A673 (cell line): ENCODE measurements at regions not wholly inside any gene's neighbourhood (a gene's known extent, or its start where the extent isn't known, plus 50 kb on each side); places are given as distances from the start of the nearest gene placed in this dataset.

ENCODE experiments used
- BruUV-seq: library from RNA; stranded (reverse); fragments of 400-500 nt; replicated peaks from 2 replicates; lab custom pipeline; 2021; lab: Mats Ljungman, UMichigan
- CTCF ChIA-PET: fragments of 300-600 bp; sonication (Branson Sonifier 250); formaldehyde crosslinking; loops from one replicate; lab custom pipeline; 2022; ENCODE audit warnings: antibody characterized with exemption; lab: Charles Lee
- POLR2A ChIA-PET: fragments of 300-600 bp; sonication (Branson Sonifier 250); formaldehyde crosslinking; loops from one replicate; lab custom pipeline; 2022; ENCODE audit warnings: antibody characterized with exemption; ENCODE audit not compliant: low non-redundant PET; lab: Charles Lee
- DNase-seq: peaks from one replicate; pipeline ENCODE4 v3.0.0-alpha.2; 2015; ENCODE audit warnings: low spot score
- H3K27ac ChIP-seq: fragments of 200-600 bp; sonication (generic); 2 replicates; pipeline ENCODE4 v1.5.1; 2016; ENCODE audit warnings: mixed run types, low read depth, mild to moderate bottlenecking, mixed read lengths, antibody characterized with exemption, low read length; ENCODE audit not compliant: poor library complexity, severe bottlenecking
- H3K27me3 ChIP-seq: fragments of 200-600 bp; sonication (generic); replicated peaks from 2 replicates; pipeline ENCODE4 v1.6.1; 2017; ENCODE audit warnings: mixed run types, low read depth, mild to moderate bottlenecking, mixed read lengths, antibody characterized with exemption, low read length; ENCODE audit not compliant: insufficient read depth, poor library complexity
- H3K36me3 ChIP-seq: fragments of 200-600 bp; sonication (generic); 2 replicates; pipeline ENCODE4 v1.6.1; 2016; ENCODE audit warnings: mixed run types, mild to moderate bottlenecking, mixed read lengths, antibody characterized with exemption, low read length; ENCODE audit not compliant: insufficient read depth, poor library complexity, severe bottlenecking
- H3K4me1 ChIP-seq: fragments of 200-600 bp; sonication (generic); 2 replicates; pipeline ENCODE4 v1.6.1; 2017; ENCODE audit warnings: mixed run types, mild to moderate bottlenecking, mixed read lengths, antibody characterized with exemption, low read length; ENCODE audit not compliant: insufficient read depth, poor library complexity, severe bottlenecking
- H3K4me3 ChIP-seq: fragments of 200-600 bp; sonication (generic); 2 replicates; pipeline ENCODE4 v1.5.1; 2016; ENCODE audit warnings: low read depth, mixed run types, mild to moderate bottlenecking, mixed read lengths, low read length; ENCODE audit not compliant: poor library complexity, severe bottlenecking
- H3K9me3 ChIP-seq: fragments of 200-600 bp; sonication (generic); 2 replicates; pipeline ENCODE4 v1.6.1; 2016; ENCODE audit warnings: mixed run types, low read depth, mild to moderate bottlenecking, mixed read lengths, antibody characterized with exemption, low read length; ENCODE audit not compliant: poor library complexity, severe bottlenecking
- CTCF ChIP-seq: fragments of 300-800, 200-600 bp; sonication (generic); conservative IDR thresholded peaks from 2 replicates; pipeline ENCODE4 v1.5.1; 2017; ENCODE audit warnings: low read depth, mild to moderate bottlenecking, antibody characterized with exemption, low read length, moderate library complexity, mixed read lengths
- EZH2 ChIP-seq: fragments of 200-600 bp; sonication (generic); IDR thresholded peaks from 2 replicates; pipeline ENCODE4 v1.6.1; 2017; ENCODE audit warnings: borderline replicate concordance, low read depth, mild to moderate bottlenecking, mixed read lengths, antibody characterized with exemption, low read length; ENCODE audit not compliant: poor library complexity, severe bottlenecking
- intact Hi-C: fragments of 100-400 bp; cut with micrococcal nuclease; formaldehyde crosslinking; loops from one replicate; pipeline ENCODE4 v1.10.0; 2022; ENCODE audit not compliant: unreplicated experiment

GRCh38 chr13:109977212-109977968, 191.0 kb upstream of the IRS2 start:
- DNase-seq: no peak
- H3K36me3 ChIP-seq: no peaks in the 10 kb centered on the region
- no peaks in the 10 kb centered on the region for H3K9me3 ChIP-seq
- intact Hi-C loops: no loop called here
- no peak overlapping the region for H3K4me3 ChIP-seq
- no TSS peak for BruUV-seq
- H3K27ac ChIP-seq: no peak overlapping the region
- POLR2A ChIA-PET: no interaction called here
- CTCF ChIA-PET: no interaction called here
- peaks cover 2% of the 10 kb centered on the region for H3K27me3 ChIP-seq
- no peaks in the 10 kb centered on the region for H3K4me1 ChIP-seq
- TF ChIP-seq EZH2 (no peak), CTCF (no peak)

- H3K4me1 ChIP-seq: no peaks in the 10 kb centered on the region
- DNase-seq: no peak
- H3K27ac ChIP-seq: no peak overlapping the region
- TF ChIP-seq EZH2 (no peak), CTCF (no peak)
- no peaks in the 10 kb centered on the region for H3K9me3 ChIP-seq
- intact Hi-C loops: no loop called here
- H3K27me3 ChIP-seq: peaks cover 6% of the 10 kb centered on the region
- no TSS peak for BruUV-seq
- H3K4me3 ChIP-seq: no peak overlapping the region
- H3K36me3 ChIP-seq: no peaks in the 10 kb centered on the region
- CTCF ChIA-PET: no interaction called here
- POLR2A ChIA-PET: no interaction called here
These were observed 190.0 kb upstream of the IRS2 start for GRCh38 chr13:109976206-109976997.

- Histone ChIP-seq H3K27ac (no peak overlapping the region), H3K4me1 (peaks cover 4% of the 10 kb centered on the region), H3K27me3 (peaks cover 12% of the 10 kb centered on the region), H3K36me3 (no peaks in the 10 kb centered on the region), H3K4me3 (no peak overlapping the region), H3K9me3 (no peaks in the 10 kb centered on the region)
- ChIA-PET POLR2A (no interaction called here), CTCF (no interaction called here)
- BruUV-seq: no TSS peak
- no peak for DNase-seq
- intact Hi-C loops: no loop called here
- TF ChIP-seq EZH2: no peak
- TF ChIP-seq CTCF: no peak
These were observed 188.0 kb upstream of the IRS2 start for GRCh38 chr13:109974354-109974753.
